ENCODE measurements at regions not wholly inside any gene's neighbourhood (a gene's known extent, or its start where the extent isn't known, plus 50 kb on each side); places are given as distances from the start of the nearest gene placed in this dataset.
"Not testable (repeated sequence)": the region's sequence is repeated elsewhere in the genome, so short reads cannot be mapped to it uniquely, and the experiment has no call there.

GRCh38 chr6:81950877-81951276 lies 198.4 kb upstream of the TENT5A start:
- no peak for DNase-seq

- no peak for DNase-seq
Measured at GRCh38 chr6:81948861-81949260, 196.4 kb upstream of the TENT5A start.

GRCh38 chr6:81948196-81948595 lies 195.7 kb upstream of the TENT5A start:
- DNase-seq = not testable (repeated sequence)

GRCh38 chr6:81944661-81945060 lies 192.2 kb upstream of the TENT5A start:
- DNase-seq = no peak

GRCh38 chr6:81942842-81943241 lies 190.4 kb upstream of the TENT5A start:
- DNase-seq = not testable (repeated sequence)

- DNase-seq = no peak
Measured at GRCh38 chr6:81942067-81942370, 189.5 kb upstream of the TENT5A start.

- no peak for DNase-seq
Measured at GRCh38 chr6:81940451-81940985, 188.0 kb upstream of the TENT5A start.

GRCh38 chr6:81939766-81940165 lies 187.3 kb upstream of the TENT5A start:
- no peak for DNase-seq

GRCh38 chr6:81938991-81939732 lies 186.7 kb upstream of the TENT5A start:
- DNase-seq = no peak

GRCh38 chr6:81938014-81938856 lies 185.8 kb upstream of the TENT5A start:
- DNase-seq = no peak

GRCh38 chr6:81937296-81937937 lies 184.9 kb upstream of the TENT5A start:
- DNase-seq = no peak

- DNase-seq = no peak
Measured at GRCh38 chr6:81934936-81935335, 182.5 kb upstream of the TENT5A start.

- no peak for DNase-seq
Measured at GRCh38 chr6:81933608-81934051, 181.1 kb upstream of the TENT5A start.

GRCh38 chr6:81933089-81933488 lies 180.6 kb upstream of the TENT5A start:
- DNase-seq = no peak

- not testable (repeated sequence) for DNase-seq
Measured at GRCh38 chr6:81932448-81932847, 180.0 kb upstream of the TENT5A start.

- DNase-seq = no peak
Measured at GRCh38 chr6:81929828-81930227, 177.3 kb upstream of the TENT5A start.

- DNase-seq = no peak
Measured at GRCh38 chr6:81925201-81925600, 172.7 kb upstream of the TENT5A start.

- no peak for DNase-seq
Measured at GRCh38 chr6:81909981-81910900, 157.8 kb upstream of the TENT5A start.

- DNase-seq = no peak
Measured at GRCh38 chr6:81909162-81909561, 156.7 kb upstream of the TENT5A start.

GRCh38 chr6:81906709-81907204 lies 154.3 kb upstream of the TENT5A start:
- no peak for DNase-seq

GRCh38 chr6:81906041-81906440 lies 153.6 kb upstream of the TENT5A start:
- no peak for DNase-seq

- no peak for DNase-seq
Measured at GRCh38 chr6:81901551-81901966, 149.1 kb upstream of the TENT5A start.
